ENCODE measurements at regions not wholly inside any gene's neighbourhood (a gene's known extent, or its start where the extent isn't known, plus 50 kb on each side); places are given as distances from the start of the nearest gene placed in this dataset.

GRCh38 chr5:56508249-56508648 is 275.1 kb upstream of the ANKRD55 start:
- DNase-seq: no peak

DNA sequence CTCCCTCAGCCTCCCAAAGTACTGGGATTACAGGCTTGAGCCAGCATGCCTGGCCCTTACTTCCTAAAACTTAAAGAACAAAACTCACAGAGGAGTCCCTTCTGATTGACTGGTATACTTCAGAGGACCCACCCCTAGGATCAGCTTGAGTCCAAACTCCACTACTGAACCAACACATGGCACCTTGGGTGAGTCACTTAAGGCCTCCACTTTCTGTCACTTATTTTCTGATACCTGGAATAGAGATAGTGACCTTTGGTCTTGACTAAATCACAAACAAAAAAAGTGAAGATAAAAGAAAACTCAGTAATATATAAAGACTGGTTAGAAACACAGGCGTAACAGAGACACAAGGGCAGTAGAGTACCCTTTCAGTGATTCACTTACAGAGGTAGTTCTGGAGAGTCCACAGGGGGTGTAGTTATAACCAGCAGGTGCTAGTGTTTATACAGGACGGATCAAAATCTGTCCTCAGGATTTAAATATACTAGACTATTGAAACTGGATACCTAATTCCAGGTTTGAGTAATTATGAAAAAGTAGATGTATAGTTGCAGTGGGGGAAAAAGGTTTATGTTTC is 274.3 kb upstream of the ANKRD55 start:
- DNase-seq: no peak

GRCh38 chr5:56506211-56506965 is 273.3 kb upstream of the ANKRD55 start:
- no peak for DNase-seq

DNA sequence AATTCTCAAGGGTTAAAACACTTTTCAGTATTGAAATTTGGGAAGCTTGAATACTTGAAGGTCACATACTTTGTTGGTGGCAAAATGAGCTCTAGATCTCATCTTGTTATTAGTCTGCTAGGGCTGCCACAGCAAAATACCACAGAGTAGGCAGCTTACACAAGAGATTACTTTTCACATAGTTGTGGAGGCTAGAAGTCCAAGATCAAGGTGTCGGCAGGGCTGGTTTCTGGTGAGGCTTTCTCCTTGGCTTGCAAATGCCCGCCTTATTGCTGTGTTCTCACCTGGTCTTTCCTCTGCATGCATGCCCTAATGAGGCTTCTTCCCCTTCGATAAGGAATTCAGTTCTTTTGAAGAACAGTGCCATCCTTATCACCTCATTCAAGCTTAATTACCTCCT is 270.8 kb upstream of the ANKRD55 start:
- no peak for DNase-seq

DNA sequence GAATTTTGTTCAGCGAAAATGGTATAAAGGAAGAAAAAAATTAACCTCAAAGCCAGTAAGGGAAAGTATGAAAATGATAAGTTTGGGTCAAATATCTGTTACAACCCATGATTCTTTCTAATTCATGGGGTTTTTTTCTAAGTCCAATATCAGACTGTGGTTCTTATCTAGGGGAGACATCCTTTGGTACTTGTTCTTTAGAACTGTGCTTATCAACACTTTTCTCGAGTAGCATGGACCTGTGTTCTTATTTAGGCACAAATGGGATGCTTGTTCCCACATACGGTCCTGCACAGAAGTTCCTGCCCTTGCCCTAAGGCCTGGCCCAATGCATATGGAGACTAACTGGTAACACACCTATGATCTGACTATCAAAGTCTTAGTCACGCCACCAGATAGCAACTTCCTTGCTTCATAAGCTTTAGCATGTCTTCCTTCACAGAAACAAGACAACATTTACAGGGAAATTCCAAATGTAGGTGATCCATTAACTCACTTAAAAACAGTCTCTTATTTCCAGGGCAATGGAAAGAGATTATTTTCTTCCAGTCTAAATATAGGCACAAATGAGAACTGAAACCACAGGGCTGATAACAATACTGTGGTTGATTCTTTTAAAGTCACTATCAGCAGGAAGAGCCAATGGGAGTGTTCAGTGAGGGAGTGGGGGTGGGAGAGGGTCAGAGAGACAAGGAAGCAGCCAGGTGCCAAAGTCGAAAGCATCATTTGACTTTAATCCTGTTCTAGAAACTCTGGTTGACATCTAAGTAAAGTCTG is 268.8 kb upstream of the ANKRD55 start:
- DNase-seq: no peak

DNA sequence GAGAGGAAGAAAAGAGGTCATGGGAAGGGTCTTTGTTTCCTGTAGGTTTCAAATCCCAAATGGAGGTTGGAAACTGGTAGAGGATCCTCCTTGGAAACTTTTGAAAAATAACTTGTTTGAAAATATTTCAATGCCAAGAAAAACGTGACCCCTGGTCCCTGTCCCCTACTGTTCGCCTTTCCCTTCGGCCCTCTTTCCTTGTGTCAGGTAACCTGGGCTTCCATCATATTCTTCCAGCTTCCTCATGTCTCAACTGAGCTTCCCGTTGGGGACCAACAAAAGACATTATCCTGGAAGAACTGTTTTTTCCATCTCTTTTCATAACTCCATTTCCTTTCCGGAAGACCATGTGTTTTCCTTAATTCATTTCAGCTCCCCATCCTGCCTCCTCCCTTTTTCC is 266.8 kb upstream of the ANKRD55 start:
- no peak for DNase-seq

DNA sequence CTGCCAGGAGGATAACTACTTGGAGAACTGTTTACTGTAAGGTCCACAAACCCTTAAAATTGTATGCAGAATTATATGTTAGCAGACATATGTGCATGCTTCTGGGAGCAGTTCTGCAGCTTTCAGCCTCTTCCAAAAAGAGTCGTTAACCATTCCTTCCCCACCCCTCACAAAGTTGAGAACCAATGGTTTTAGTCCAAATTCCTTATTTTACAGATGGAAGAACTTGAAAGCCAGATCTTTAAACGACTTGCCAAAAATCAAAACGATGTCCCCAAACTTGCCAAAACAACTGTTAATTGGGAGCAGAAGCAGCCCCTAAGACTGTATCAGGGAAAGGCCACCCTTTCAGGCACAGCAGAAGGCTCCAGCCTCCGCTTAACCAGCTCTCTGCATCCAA is 266.4 kb upstream of the ANKRD55 start:
- no peak for DNase-seq

DNA sequence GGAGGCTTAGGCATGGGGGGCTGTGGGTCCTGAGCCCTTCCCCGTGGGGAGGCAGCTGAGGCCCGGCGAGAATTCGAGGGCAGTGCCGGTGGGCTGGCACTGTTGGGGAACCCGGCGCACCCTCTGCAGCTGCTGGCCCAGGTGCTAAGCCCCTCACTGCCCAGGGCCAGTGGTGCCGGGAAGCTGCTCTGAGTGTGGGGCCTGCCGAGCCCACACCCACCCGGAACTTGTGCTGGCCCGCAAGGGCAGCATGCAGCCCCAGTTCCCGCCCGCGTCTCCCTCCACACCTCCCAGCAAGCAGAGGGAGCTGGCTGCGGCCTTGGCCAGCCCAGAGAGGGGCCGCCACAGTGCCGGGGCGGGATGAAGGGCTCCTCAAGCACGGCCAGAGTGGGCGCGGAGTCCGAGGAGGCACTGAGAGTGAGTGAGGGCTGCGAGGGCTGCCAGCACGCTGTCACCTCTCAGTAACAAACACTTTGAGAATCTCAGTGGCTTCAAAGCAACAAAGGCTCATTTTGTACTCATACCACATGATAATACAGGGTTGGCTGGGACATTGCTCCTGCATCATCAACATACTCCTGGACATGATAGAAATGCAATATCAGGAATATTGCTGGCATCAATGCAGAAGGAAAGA is 265.7 kb upstream of the ANKRD55 start:
- DNase-seq: no peak

DNA sequence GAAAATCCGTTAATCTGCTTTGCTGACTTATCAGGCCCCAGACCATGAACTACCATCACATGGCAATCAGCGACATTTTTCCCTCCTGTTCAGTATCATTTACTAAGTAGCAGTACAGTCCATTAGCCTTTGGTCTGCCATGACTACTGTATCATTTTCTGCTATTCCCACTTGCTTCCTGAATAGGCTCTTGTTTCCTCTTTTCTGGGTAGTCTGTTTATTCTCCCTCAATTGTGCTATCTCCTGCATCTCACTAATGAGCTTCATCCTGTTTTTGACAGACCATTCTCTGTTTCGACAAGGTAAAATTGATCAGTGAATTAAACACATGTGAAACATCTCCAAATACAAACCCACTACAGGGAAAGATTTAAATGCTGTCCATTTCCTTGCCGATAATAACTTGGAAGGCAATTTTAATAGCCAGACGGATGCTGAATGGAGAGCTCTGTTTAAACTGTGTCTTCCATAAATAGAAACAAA is 263.5 kb upstream of the ANKRD55 start:
- no peak for DNase-seq

DNA sequence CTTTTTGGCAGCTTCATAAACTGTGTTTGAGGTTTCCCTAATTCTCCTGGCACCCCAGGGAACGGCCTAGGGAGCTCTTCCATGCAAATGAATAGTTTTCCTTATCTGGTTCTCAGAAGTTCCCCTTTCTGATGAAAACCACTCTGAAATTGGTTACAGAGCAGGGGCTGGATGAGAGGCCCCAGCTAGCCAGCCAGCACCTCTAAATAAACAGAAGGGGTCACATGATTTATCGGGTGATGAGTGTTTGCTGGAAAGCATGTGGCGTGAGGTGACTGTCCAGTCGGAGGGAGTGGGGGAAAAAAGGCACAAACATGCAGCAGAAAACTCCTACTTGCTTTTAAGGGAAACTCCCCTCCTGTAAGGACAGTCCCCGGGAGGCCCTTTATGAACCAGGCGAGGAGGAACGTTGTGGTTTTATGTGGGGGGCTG is 261.2 kb upstream of the ANKRD55 start:
- DNase-seq: no peak

GRCh38 chr5:56493766-56494165 is 260.6 kb upstream of the ANKRD55 start:
- no peak for DNase-seq

DNA sequence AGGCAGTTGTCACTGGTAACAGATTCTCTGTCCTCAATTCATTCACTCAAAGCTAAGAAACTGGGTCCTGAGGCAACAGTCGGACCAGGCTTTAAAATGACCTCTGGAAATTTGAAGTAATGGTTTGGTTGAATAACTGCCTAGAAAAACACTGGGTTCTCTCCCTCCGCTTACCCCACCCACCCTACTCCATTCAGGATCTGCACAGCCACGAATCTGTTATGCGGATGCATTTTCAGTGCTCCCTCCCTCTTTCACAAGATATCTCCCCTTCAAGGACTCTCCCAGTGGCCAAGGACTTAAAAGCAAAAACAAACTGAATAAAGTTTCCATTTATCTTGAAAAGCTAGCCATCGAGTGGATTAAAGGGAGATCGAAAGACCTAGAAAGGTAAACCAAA is 260.2 kb upstream of the ANKRD55 start:
- DNase-seq: no peak

DNA sequence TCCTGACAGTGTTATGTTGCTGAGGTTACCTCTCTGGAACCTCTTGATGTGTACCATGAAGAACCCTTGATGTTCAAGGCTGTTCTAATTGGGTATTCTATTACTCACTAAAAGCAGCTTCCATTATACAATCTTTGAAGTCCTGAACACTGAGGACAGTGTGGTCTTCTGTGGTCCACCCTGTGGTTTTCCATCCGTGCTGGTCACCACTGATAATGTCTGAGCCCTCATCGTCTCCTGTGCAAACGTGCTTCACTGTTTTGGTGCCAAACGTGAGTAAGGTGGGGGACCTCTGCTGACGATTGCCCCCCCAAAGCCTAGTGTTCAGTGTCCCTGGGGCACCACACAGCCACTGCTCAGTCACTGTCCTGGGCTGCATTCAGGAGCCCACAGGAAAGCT is 259.7 kb upstream of the ANKRD55 start:
- DNase-seq: no peak

- DNase-seq: no peak
Measured at GRCh38 chr5:56490971-56491468, 257.9 kb upstream of the ANKRD55 start.

GRCh38 chr5:56489272-56489671 is 256.1 kb upstream of the ANKRD55 start:
- DNase-seq: no peak

GRCh38 chr5:56487528-56488115 is 254.5 kb upstream of the ANKRD55 start:
- DNase-seq: no peak

- no peak for DNase-seq
Measured at GRCh38 chr5:56482363-56482762, 249.2 kb upstream of the ANKRD55 start.

DNA sequence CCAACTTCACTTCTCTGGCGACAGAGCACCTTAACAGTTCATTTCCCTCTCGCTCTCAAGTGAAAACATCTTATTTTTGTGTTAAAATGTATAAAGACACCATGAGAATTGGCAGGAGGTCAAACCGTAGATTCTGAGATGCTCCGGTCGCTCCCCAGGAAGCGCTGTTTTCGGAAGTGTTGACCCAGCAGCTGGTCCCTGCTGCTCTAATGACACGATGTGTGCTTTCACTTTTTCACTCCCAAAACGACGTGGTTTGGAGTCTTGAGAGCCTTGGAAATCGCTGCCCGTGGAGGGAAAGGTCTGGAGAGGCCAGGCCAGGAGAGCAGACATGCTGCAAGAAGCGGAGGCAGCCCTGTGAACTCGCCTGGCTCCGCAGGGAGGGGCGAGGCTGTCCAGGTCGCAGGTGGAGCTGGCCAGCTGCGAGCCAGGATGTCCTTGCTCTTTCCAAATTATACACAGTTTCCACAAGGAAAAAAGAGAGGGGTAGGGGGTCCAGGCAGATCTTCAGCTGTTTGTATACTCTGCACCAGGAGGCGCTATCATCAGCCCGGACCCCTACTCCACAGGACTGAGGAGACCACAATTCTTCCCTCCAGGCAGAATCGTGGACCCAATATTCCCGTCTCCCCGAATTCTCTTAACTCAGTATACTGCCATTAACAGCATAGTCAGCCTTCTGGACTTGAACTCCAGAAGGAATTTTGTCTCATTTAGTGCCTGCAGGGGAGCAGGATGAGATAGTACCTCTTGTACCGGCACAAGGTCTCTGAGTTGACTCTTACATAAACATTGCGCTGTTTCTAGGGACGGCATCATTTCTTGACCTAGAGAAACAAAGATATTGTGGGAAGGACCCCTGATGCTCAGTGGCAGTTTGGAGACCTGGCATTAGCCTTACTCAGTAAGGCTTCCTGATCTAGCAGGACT is 248.6 kb upstream of the ANKRD55 start:
- no peak for DNase-seq

GRCh38 chr5:56480705-56481427 is 247.7 kb upstream of the ANKRD55 start:
- no peak for DNase-seq

GRCh38 chr5:56480078-56480704 is 247.1 kb upstream of the ANKRD55 start:
- no peak for DNase-seq

Measured in effector CD8-positive, alpha-beta T cell (primary cell).